ENCODE measurements at regions not wholly inside any gene's neighbourhood (a gene's known extent, or its start where the extent isn't known, plus 50 kb on each side); places are given as distances from the start of the nearest gene placed in this dataset.

DNA sequence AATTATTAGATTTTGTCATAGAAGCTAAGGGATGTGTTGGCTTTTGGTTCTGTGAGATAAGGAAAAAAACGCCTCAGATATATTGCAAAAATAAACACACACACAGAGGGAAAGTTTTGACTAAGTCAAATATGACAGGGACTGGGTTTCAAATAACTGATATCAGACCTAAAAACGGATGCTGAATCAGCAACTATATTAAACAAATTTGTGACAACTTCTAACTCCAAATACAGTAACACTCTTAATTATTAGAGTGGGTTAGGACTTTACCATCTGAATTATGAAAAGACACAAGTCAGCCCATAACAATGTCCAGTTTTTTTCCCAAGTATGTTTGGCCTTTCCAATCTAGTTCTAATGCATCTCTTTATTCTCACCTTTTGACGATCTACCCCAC lies 2693.1 kb downstream of the ARAP2 start:
- Histone ChIP-seq H2BK120ac (replicated peaks; ENCODE audit: low read depth, low read length) (no peak overlapping the region), H3K79me2 (ENCODE audit: control insufficient read depth in 1 of 2, insufficient read depth in 2 of 2, low read length in 2 of 2) (no peaks in the 10 kb centered on the region), H3K56ac (replicated peaks; ENCODE audit: insufficient read length, low read depth, low read length) (no peak overlapping the region), H3K27ac (ENCODE audit: low read depth, low read length) (no peak overlapping the region), H2BK20ac (ENCODE audit: low read length) (no peak overlapping the region), H3K23me2 (ENCODE audit: low read depth, low read length) (no peaks in the 10 kb centered on the region), H2AK5ac (ENCODE audit: low read depth, low read length) (no peak overlapping the region), H3K9ac (replicated peaks in 1 of 4; ENCODE audit: extremely low read depth in 1 of 4, low read depth in 3 of 4, low read length in 3 of 4) (no peak overlapping the region), H3K4me1 (replicated peaks in 1 of 4; ENCODE audit: control insufficient read depth in 3 of 4, insufficient read depth in 4 of 4, low read length in 3 of 4) (no peaks in the 10 kb centered on the region), H4K91ac (replicated peaks; ENCODE audit: insufficient read length, low read length) (no peak overlapping the region), H3K23ac (ENCODE audit: insufficient read length) (no peak overlapping the region), H3K36me3 (ENCODE audit: control insufficient read depth in 2 of 4, insufficient read depth in 4 of 4, low read length in 3 of 4) (no peaks in the 10 kb centered on the region), H4K5ac (ENCODE audit: insufficient read length, low read depth, low read length) (no peak overlapping the region), H2BK5ac (ENCODE audit: low read depth, low read length) (no peak overlapping the region), H3K4me3 (ENCODE audit: extremely low read depth in 1 of 4, insufficient read depth in 2 of 4, low read depth in 3 of 4, low read length in 4 of 4) (no peak overlapping the region), H4K20me1 (replicated peaks in 1 of 2; ENCODE audit: control insufficient read depth in 1 of 2, insufficient read depth in 2 of 2, low read length in 2 of 2) (no peaks in the 10 kb centered on the region), H3K79me1 (ENCODE audit: low read depth, low read length) (no peaks in the 10 kb centered on the region), H3K14ac (ENCODE audit: insufficient read length) (no peak overlapping the region), H3K4ac (replicated peaks; ENCODE audit: insufficient read length, low read depth, low read length) (no peak overlapping the region), H2BK12ac (ENCODE audit: low read depth, low read length) (no peak overlapping the region), H2AFZ (ENCODE audit: low read length) (no peak overlapping the region), H3K27me3 (replicated peaks in 1 of 4; ENCODE audit: control insufficient read depth in 3 of 4, extremely low read depth in 1 of 4, insufficient read depth in 3 of 4, low read length in 3 of 4) (no peaks in the 10 kb centered on the region), H4K8ac (ENCODE audit: extremely low read depth, insufficient read depth, low read length) (no peak overlapping the region), H3K9me3 (ENCODE audit: insufficient read depth in 2 of 2, low read depth in 1 of 2, low read length in 1 of 2) (0 out of 4 replicates have a peak, but pooled peaks cover 0 to 4% of the 10 kb centered on the region in 2 experiments), H2BK15ac (ENCODE audit: low read length) (no peak overlapping the region), H3K18ac (ENCODE audit: extremely low read depth, low read length) (no peak overlapping the region), H3K4me2 (ENCODE audit: insufficient read depth in 1 of 2, low read depth in 2 of 2, low read length in 2 of 2) (no peak overlapping the region)
- no peak for TF ChIP-seq CTBP2 (IDR thresholded peaks at IDR 0.05; ENCODE audit: borderline replicate concordance, insufficient read depth, insufficient read length, low read length)
- TF ChIP-seq NRF1 (IDR thresholded peaks at IDR 0.05; ENCODE audit: low read depth, low read length) = no peak
- TF ChIP-seq TAF7 (optimal IDR thresholded peaks at IDR 0.05; ENCODE audit: borderline replicate concordance, low read depth, low read length) = no peak
- no peak for TF ChIP-seq SIN3A (conservative IDR thresholded peaks at IDR 0.05 in 1 of 2, IDR thresholded peaks at IDR 0.05 in 1 of 2; ENCODE audit: low read depth in 1 of 2, low read length in 2 of 2)
- no peak for TF ChIP-seq EP300 (IDR thresholded peaks at IDR 0.05; ENCODE audit: borderline replicate concordance in 1 of 2, low read depth in 2 of 2, low read length in 2 of 2)
- TF ChIP-seq SAP30 (IDR thresholded peaks at IDR 0.05; ENCODE audit: insufficient read depth, insufficient replicate concordance, low read length) = no peak
- TF ChIP-seq GABPA (IDR thresholded peaks at IDR 0.05; ENCODE audit: borderline replicate concordance, insufficient read depth, low read length) = no peak
- TF ChIP-seq SIX5 (IDR thresholded peaks at IDR 0.05; ENCODE audit: low read depth, low read length) = no peak
- TF ChIP-seq RFX5 (IDR thresholded peaks at IDR 0.05; ENCODE audit: borderline replicate concordance, low read depth, low read length) = no peak
- TF ChIP-seq GTF2F1 (IDR thresholded peaks at IDR 0.05; ENCODE audit: borderline replicate concordance, low read depth, low read length) = no peak
- TF ChIP-seq SP4 (IDR thresholded peaks at IDR 0.05; ENCODE audit: low read length) = no peak
- no peak for TF ChIP-seq FOSL1 (IDR thresholded peaks at IDR 0.05; ENCODE audit: insufficient read depth, low read depth, low read length)
- no peak for TF ChIP-seq CHD2 (IDR thresholded peaks at IDR 0.05; ENCODE audit: low read length)
- no peak for TF ChIP-seq POU5F1 (IDR thresholded peaks at IDR 0.05; ENCODE audit: low read depth, low read length)
- no peak for TF ChIP-seq CHD1 (IDR thresholded peaks at IDR 0.05; ENCODE audit: low read depth, low read length)
- 95% methylated on average over 3 of the region's 3 CpGs; no CpG with 5 or more reads in 1 of the 2 experiments for WGBS, 2 experiments (ENCODE audit: extremely low coverage in 1 of 2, insufficient coverage in 1 of 2, insufficient read length in 1 of 2, insufficient replicate concordance in 2 of 2, low coverage in 1 of 2, low lambda C conversion rate in 2 of 2, missing lambda C conversion rate in 1 of 2)
- FAIRE-seq (no peak), DNase-seq (ENCODE audit: low read depth in 1 of 2, low spot score in 2 of 2) (no peak)
- ChIA-PET POLR2A (ENCODE audit: partially characterized antibody) (no interaction called here), CTCF (ENCODE audit: partially characterized antibody) (interaction anchor here (1.1 kb wide), 1 partner anchor 15 kb away, joined by 4 read pairs; no protein-coding TSS in a partner anchor)
